ENCODE measurements at regions not wholly inside any gene's neighbourhood (a gene's known extent, or its start where the extent isn't known, plus 50 kb on each side); places are given as distances from the start of the nearest gene placed in this dataset.

DNA sequence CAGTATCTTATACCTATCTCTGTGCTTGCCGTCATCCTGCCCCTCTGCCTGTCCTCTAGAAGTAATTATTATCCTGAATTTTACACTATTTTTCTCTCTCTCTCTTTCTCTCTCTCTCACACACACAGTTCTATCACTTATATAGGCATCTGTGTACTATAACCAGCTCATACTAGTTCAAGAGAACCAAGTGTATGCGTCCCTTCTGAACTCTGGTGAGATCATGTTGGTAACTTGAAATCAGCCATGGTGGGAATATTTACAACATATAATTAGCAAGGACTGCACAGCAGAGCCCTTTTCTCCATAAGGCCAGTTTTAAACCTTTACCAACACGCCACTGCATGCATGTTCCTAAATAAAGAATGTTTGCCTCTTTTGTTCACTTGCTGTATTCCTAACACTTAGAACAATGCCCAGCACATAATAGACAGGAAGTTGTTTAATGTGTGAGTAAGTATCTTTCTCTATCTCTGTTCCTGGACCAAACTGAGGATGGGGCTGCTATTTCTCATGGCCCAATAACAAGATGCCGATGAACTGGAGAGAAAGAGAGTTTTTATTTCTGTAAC is 51.1 kb upstream of the IL21 start:
- Mint-ChIP-seq H3K27ac (no peak overlapping the region), H3K9me3 (peaks cover 0 to 30% of the 10 kb centered on the region in 2 donors), H3K36me3 (peaks cover 0 to 63% of the 10 kb centered on the region in 2 donors)
- no peak for DNase-seq (ENCODE audit: low spot score in 2 of 2)
- no peak for ATAC-seq

GRCh38 chr4:122673252-122673651 is 52.4 kb upstream of the IL21 start:
- peaks cover 0 to 30% of the 10 kb centered on the region in 2 donors for H3K9me3 Mint-ChIP-seq
- DNase-seq (ENCODE audit: low spot score in 2 of 2) = no peak
- H3K36me3 Mint-ChIP-seq = peaks cover 0 to 60% of the 10 kb centered on the region in 2 donors
- no peak overlapping the region for H3K27ac Mint-ChIP-seq
- no peak for ATAC-seq

DNA sequence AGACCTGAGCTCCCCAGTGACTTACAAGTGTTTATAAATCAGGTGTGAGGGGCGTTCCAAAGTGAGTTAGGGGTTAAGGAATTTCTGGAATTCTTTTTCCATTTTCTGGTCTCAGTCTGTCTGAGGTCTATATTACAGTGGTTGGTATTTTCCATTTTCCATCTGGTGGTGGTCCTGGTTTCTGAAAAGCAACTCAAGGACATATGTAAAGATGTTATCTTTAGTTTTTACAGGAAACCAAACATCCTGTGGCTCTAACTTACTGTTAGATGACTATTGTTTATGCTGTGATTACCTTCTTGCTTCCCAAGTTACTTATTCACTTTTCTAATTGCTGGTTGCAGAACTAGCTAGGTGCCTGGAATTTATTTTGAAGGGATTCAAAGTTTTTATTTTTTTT is 53.5 kb upstream of the IL21 start:
- ATAC-seq (no peak), DNase-seq (ENCODE audit: low spot score in 2 of 2) (no peak)
- Mint-ChIP-seq H3K27ac (no peak overlapping the region), H3K36me3 (peaks cover 0 to 55% of the 10 kb centered on the region in 2 donors), H3K9me3 (peaks cover 0 to 27% of the 10 kb centered on the region in 2 donors)

DNA sequence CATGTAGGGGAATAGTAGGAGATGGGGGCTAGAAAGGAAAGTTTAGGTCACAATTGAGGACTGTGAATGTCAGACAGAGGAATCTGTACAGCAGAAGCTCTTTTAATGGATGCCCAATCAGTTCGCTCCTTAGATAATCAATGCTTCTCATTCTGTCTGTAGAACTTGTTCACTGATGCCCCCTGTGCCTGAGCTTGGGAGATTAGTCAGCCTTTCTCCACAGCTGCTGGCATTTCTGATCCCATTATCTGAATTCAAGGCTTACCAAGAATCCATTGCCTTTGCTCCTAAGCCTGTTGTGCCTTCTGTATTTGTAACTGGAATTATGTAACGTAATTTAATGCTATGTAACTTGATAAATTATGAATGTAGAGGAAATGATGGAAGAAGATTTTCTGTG is 53.2 kb upstream of the BBS12 start:
- ATAC-seq (no peak), DNase-seq (ENCODE audit: low spot score in 2 of 2) (no peak)
- H3K9me3 Mint-ChIP-seq = peaks cover 13 to 51% of the 10 kb centered on the region in 2 donors
- H3K27ac Mint-ChIP-seq = no peak overlapping the region
- H3K36me3 Mint-ChIP-seq = peaks cover 17 to 72% of the 10 kb centered on the region in 2 donors

- Mint-ChIP-seq H3K36me3 (peaks cover 17 to 72% of the 10 kb centered on the region in 2 donors), H3K27ac (no peak overlapping the region), H3K9me3 (peaks cover 13 to 55% of the 10 kb centered on the region in 2 donors)
- DNase-seq (ENCODE audit: low spot score in 2 of 2) (no peak), ATAC-seq (no peak)
Measured at GRCh38 chr4:122679946-122680345, 52.6 kb upstream of the BBS12 start.

GRCh38 chr4:122681568-122681967 is 50.9 kb upstream of the BBS12 start:
- DNase-seq (ENCODE audit: low spot score in 2 of 2) (no peak), ATAC-seq (no peak)
- Mint-ChIP-seq H3K9me3 (peaks cover 13 to 44% of the 10 kb centered on the region in 2 donors), H3K36me3 (peaks cover 17 to 62% of the 10 kb centered on the region in 2 donors), H3K27ac (no peak overlapping the region)
